ENCODE measurements at regions not wholly inside any gene's neighbourhood (a gene's known extent, or its start where the extent isn't known, plus 50 kb on each side); places are given as distances from the start of the nearest gene placed in this dataset.

- intact Hi-C loops (cut with micrococcal nuclease): no loop called here
- Histone ChIP-seq H3K9me3 (replicated peaks) (no peaks in the 10 kb centered on the region), H3K4me3 (no peak overlapping the region), H3K4me1 (no peaks in the 10 kb centered on the region), H3K27me3 (ENCODE audit: low read depth) (no peaks in the 10 kb centered on the region), H3K27ac (replicated peaks) (no peak overlapping the region), H3K36me3 (no peaks in the 10 kb centered on the region)
- TF ChIP-seq CTCF (IDR thresholded peaks at IDR 0.05; ENCODE audit: borderline replicate concordance): no peak
- no peak for DNase-seq
Measured at GRCh38 chr4:23060776-23061175, 368.0 kb downstream of the GBA3 start.

- intact Hi-C loops (cut with micrococcal nuclease): no loop called here
- Histone ChIP-seq H3K27ac (replicated peaks) (no peak overlapping the region), H3K9me3 (replicated peaks) (no peaks in the 10 kb centered on the region), H3K4me3 (no peak overlapping the region), H3K36me3 (no peaks in the 10 kb centered on the region), H3K4me1 (no peaks in the 10 kb centered on the region), H3K27me3 (ENCODE audit: low read depth) (no peaks in the 10 kb centered on the region)
- DNase-seq: no peak
- no peak for TF ChIP-seq CTCF (IDR thresholded peaks at IDR 0.05; ENCODE audit: borderline replicate concordance)
Measured at GRCh38 chr4:23058165-23058776, 365.5 kb downstream of the GBA3 start.

- intact Hi-C loops (cut with micrococcal nuclease): no loop called here
- Histone ChIP-seq H3K4me3 (no peak overlapping the region), H3K4me1 (no peaks in the 10 kb centered on the region), H3K27me3 (ENCODE audit: low read depth) (no peaks in the 10 kb centered on the region), H3K27ac (replicated peaks) (no peak overlapping the region), H3K36me3 (no peaks in the 10 kb centered on the region), H3K9me3 (replicated peaks) (no peaks in the 10 kb centered on the region)
- no peak for DNase-seq
- no peak for TF ChIP-seq CTCF (IDR thresholded peaks at IDR 0.05; ENCODE audit: borderline replicate concordance)
Measured at GRCh38 chr4:23041501-23041900, 348.8 kb downstream of the GBA3 start.

- DNase-seq: no peak
- intact Hi-C loops (cut with micrococcal nuclease): no loop called here
- Histone ChIP-seq H3K27me3 (ENCODE audit: low read depth) (no peaks in the 10 kb centered on the region), H3K4me3 (no peak overlapping the region), H3K27ac (replicated peaks) (no peak overlapping the region), H3K36me3 (no peaks in the 10 kb centered on the region), H3K9me3 (replicated peaks) (no peaks in the 10 kb centered on the region), H3K4me1 (no peaks in the 10 kb centered on the region)
- no peak for TF ChIP-seq CTCF (IDR thresholded peaks at IDR 0.05; ENCODE audit: borderline replicate concordance)
Measured at GRCh38 chr4:23040539-23040938, 347.8 kb downstream of the GBA3 start.

- TF ChIP-seq CTCF (IDR thresholded peaks at IDR 0.05; ENCODE audit: borderline replicate concordance): no peak
- H3K4me1 ChIP-seq: no peaks in the 10 kb centered on the region
- DNase-seq: no peak
- H3K27ac ChIP-seq (replicated peaks): no peak overlapping the region
- H3K36me3 ChIP-seq: no peaks in the 10 kb centered on the region
- intact Hi-C loops (cut with micrococcal nuclease): no loop called here
- no peaks in the 10 kb centered on the region for H3K9me3 ChIP-seq (replicated peaks)
- no peak overlapping the region for H3K4me3 ChIP-seq
- H3K27me3 ChIP-seq (ENCODE audit: low read depth): no peaks in the 10 kb centered on the region
Measured at GRCh38 chr4:23039818-23040217, 347.1 kb downstream of the GBA3 start.
